SHP77 treated with DMSO at 0.1 percent for 48 hours (cell line): ENCODE measurements at regions not wholly inside any gene's neighbourhood (a gene's known extent, or its start where the extent isn't known, plus 50 kb on each side); places are given as distances from the start of the nearest gene placed in this dataset.
"Not testable (repeated sequence)": the region's sequence is repeated elsewhere in the genome, so short reads cannot be mapped to it uniquely, and the experiment has no call there.

Experiments used
- DNase-seq: peaks from one replicate; lab custom pipeline; 2025; lab: John Stamatoyannopoulos, UW

- no peak for DNase-seq
These were observed 80.7 kb downstream of the TFAP2B start for GRCh38 chr6:50899306-50899870.

GRCh38 chr6:50902260-50902659 is 83.6 kb downstream of the TFAP2B start:
- no peak for DNase-seq

GRCh38 chr6:50905297-50905696 is 86.6 kb downstream of the TFAP2B start:
- DNase-seq, result peak; percentile 13

GRCh38 chr6:50907565-50907964 is 88.9 kb downstream of the TFAP2B start:
- no peak for DNase-seq

GRCh38 chr6:50913105-50913770 is 94.6 kb downstream of the TFAP2B start:
- no peak for DNase-seq

- not testable (repeated sequence) for DNase-seq
These were observed 102.7 kb downstream of the TFAP2B start for GRCh38 chr6:50921378-50921777.

- DNase-seq, result no peak
These were observed 103.3 kb downstream of the TFAP2B start for GRCh38 chr6:50921968-50922367.

- DNase-seq, result no peak
These were observed 104.2 kb downstream of the TFAP2B start for GRCh38 chr6:50922579-50923525.

- DNase-seq, result no peak
These were observed 106.1 kb downstream of the TFAP2B start for GRCh38 chr6:50924758-50925157.

GRCh38 chr6:50925548-50925947 is 106.9 kb downstream of the TFAP2B start:
- DNase-seq, result no peak

GRCh38 chr6:50925981-50926380 is 107.3 kb downstream of the TFAP2B start:
- no peak for DNase-seq

- no peak for DNase-seq
These were observed 109.1 kb downstream of the TFAP2B start for GRCh38 chr6:50927800-50928199.

GRCh38 chr6:50929323-50929722 is 110.7 kb downstream of the TFAP2B start:
- DNase-seq, result no peak

- DNase-seq, result no peak
These were observed 116.8 kb downstream of the TFAP2B start for GRCh38 chr6:50935442-50935841.

- no peak for DNase-seq
These were observed 117.6 kb downstream of the TFAP2B start for GRCh38 chr6:50936277-50936681.

GRCh38 chr6:50939931-50940330 is 121.3 kb downstream of the TFAP2B start:
- DNase-seq, result no peak

GRCh38 chr6:50945789-50946188 is 127.1 kb downstream of the TFAP2B start:
- DNase-seq, result no peak

- no peak for DNase-seq
These were observed 133.6 kb downstream of the TFAP2B start for GRCh38 chr6:50952092-50952907.

GRCh38 chr6:50956014-50956413 is 137.3 kb downstream of the TFAP2B start:
- DNase-seq, result no peak

GRCh38 chr6:50958148-50958697 is 139.6 kb downstream of the TFAP2B start:
- DNase-seq, result no peak

- DNase-seq, result no peak
These were observed 140.5 kb downstream of the TFAP2B start for GRCh38 chr6:50959081-50959641.
